Chondrocyte (in vitro differentiated cells): ENCODE measurements at regions not wholly inside any gene's neighbourhood (a gene's known extent, or its start where the extent isn't known, plus 50 kb on each side); places are given as distances from the start of the nearest gene placed in this dataset.

Experiments
- DNase-seq: peaks from one replicate; pipeline ENCODE4 v3.0.0; 2021; ENCODE audit warnings: mixed read lengths, low spot score
- H3K27ac Mint-ChIP-seq: one replicate; pipeline ENCODE4 v1.8.0; 2021; ENCODE audit warnings: mild to moderate bottlenecking, moderate library complexity, mixed read lengths; ENCODE audit not compliant: unreplicated experiment
- H3K27me3 Mint-ChIP-seq: 2 replicates; pipeline ENCODE4 v1.8.0; 2021; ENCODE audit warnings: low read depth, mixed read lengths
- H3K36me3 Mint-ChIP-seq: 2 replicates; pipeline ENCODE4 v1.8.0; 2021; ENCODE audit warnings: low read depth, mixed read lengths
- H3K4me1 Mint-ChIP-seq: 2 replicates; pipeline ENCODE4 v1.8.0; 2021; ENCODE audit warnings: low read depth, mild to moderate bottlenecking, mixed read lengths
- H3K4me3 Mint-ChIP-seq: one replicate; pipeline ENCODE4 v1.8.0; 2021; ENCODE audit warnings: mild to moderate bottlenecking, moderate library complexity, mixed read lengths; ENCODE audit not compliant: unreplicated experiment
- H3K9me3 Mint-ChIP-seq: 2 replicates; pipeline ENCODE4 v1.8.0; 2021; ENCODE audit warnings: low read depth, mixed read lengths
- CTCF ChIP-seq: fragments of 200-600 bp; sonication (generic); IDR thresholded peaks from 2 replicates; pipeline ENCODE4 v1.5.0; 2021; ENCODE audit warnings: antibody characterized with exemption, mild to moderate bottlenecking, moderate library complexity

DNA sequence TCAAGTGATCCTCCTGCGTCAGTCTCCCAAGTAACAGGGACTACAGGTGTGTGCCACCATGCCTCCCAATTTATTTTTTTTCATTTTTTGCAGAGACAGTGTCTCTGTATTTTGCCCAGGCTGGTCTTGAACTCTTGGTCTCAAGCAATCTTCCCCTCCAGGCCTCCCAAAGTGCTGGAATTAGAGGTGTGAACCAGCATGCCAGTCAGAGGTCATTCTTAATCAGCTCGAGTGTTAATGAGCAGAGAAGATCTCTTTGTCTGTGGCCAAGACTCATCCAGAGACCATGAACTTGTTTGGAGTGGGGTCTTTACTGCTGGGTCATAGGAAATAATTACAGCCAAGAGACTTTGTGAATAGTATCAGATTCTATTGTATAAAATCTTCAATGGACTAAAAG is 99.2 kb upstream of the AP1S2 start:
- no peak overlapping the region for H3K27ac Mint-ChIP-seq
- no peaks in the 10 kb centered on the region for H3K36me3 Mint-ChIP-seq
- H3K9me3 Mint-ChIP-seq, result peaks cover 3% of the 10 kb centered on the region
- no peak for DNase-seq
- H3K4me3 Mint-ChIP-seq, result no peak overlapping the region
- no peak for TF ChIP-seq CTCF
- H3K4me1 Mint-ChIP-seq, result peaks cover 13% of the 10 kb centered on the region
- H3K27me3 Mint-ChIP-seq, result no peaks in the 10 kb centered on the region

DNA sequence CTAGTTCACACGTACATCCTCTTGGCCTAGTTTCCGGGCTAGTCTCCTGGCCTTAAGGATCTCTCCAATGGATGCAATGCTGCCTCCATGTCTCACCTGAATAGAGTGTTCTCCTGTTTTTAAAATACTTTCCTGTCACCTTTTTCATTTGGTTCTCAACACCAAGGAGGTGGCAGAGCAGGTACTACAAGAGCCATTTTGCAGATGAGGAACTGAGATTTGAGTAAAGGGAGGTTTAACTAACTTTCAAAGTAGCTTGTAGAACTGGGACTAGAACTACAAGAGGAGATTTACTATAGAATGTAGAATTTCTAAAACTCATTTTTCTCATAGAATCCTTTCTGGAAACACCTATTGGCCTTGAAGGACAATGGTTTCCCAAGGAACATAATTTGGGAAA is 97.6 kb upstream of the AP1S2 start:
- TF ChIP-seq CTCF, result no peak
- Mint-ChIP-seq H3K4me3 (no peak overlapping the region), H3K9me3 (peaks cover 3% of the 10 kb centered on the region), H3K27ac (no peak overlapping the region), H3K27me3 (no peaks in the 10 kb centered on the region), H3K36me3 (no peaks in the 10 kb centered on the region), H3K4me1 (peaks cover 27% of the 10 kb centered on the region)
- no peak for DNase-seq

DNA sequence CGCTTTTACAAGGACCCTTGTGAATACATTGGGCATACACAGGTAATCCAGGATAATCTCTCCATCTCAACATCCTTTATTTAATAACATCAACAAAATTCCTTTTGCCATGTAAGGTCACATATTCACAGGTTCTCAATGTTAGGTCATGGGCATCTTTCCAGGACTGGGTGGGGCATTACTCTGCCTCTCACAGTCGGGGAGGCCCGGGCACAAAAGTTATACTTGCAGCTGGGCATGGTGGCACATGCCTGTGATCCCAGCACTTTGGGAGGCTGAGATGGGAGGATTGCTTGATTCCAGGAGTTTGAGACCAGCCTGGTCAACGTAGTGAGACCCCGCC is 93.7 kb upstream of the AP1S2 start:
- H3K36me3 Mint-ChIP-seq, result no peaks in the 10 kb centered on the region
- no peaks in the 10 kb centered on the region for H3K27me3 Mint-ChIP-seq
- peaks cover 31% of the 10 kb centered on the region for H3K4me1 Mint-ChIP-seq
- DNase-seq, result no peak
- H3K4me3 Mint-ChIP-seq, result no peak overlapping the region
- no peak for TF ChIP-seq CTCF
- no peak overlapping the region for H3K27ac Mint-ChIP-seq
- H3K9me3 Mint-ChIP-seq, result peaks cover 3% of the 10 kb centered on the region

DNA sequence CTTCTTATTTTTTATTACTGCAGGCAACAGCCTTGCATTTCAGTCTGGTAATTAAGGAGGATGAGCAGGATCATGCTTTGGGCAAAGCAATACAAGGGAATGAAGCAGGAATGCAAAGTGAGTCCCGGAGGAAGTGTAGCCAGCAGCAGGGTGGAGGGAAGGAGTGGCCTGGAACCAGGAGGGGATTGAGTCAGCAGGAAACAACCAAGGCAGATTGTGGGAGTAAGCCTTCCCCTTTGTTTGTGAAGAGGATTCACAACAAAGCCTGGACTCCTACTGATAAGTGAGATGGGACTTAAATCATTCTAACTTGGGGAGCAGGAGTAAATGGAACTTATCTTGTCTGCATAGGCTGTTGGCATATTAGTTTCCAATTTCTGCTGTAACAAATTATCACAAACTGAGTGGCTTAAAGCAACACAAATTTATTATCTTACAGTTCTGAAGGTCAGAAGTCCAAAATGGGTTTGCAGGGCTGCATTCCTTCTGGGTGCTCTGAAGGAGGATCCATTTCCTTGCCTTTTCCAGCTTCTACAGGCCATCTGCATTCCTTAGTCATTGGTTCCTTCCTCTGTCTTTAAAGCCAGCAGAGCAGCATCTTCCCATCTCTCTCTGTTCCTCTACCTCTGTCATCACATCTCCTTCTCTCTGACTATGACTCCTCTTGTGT is 93.2 kb upstream of the AP1S2 start:
- peaks cover 31% of the 10 kb centered on the region for H3K4me1 Mint-ChIP-seq
- no peaks in the 10 kb centered on the region for H3K36me3 Mint-ChIP-seq
- no peak overlapping the region for H3K4me3 Mint-ChIP-seq
- no peak for TF ChIP-seq CTCF
- H3K27me3 Mint-ChIP-seq, result no peaks in the 10 kb centered on the region
- H3K27ac Mint-ChIP-seq, result peak overlapping the region; percentile 46
- no peak for DNase-seq
- H3K9me3 Mint-ChIP-seq, result peaks cover 3% of the 10 kb centered on the region

DNA sequence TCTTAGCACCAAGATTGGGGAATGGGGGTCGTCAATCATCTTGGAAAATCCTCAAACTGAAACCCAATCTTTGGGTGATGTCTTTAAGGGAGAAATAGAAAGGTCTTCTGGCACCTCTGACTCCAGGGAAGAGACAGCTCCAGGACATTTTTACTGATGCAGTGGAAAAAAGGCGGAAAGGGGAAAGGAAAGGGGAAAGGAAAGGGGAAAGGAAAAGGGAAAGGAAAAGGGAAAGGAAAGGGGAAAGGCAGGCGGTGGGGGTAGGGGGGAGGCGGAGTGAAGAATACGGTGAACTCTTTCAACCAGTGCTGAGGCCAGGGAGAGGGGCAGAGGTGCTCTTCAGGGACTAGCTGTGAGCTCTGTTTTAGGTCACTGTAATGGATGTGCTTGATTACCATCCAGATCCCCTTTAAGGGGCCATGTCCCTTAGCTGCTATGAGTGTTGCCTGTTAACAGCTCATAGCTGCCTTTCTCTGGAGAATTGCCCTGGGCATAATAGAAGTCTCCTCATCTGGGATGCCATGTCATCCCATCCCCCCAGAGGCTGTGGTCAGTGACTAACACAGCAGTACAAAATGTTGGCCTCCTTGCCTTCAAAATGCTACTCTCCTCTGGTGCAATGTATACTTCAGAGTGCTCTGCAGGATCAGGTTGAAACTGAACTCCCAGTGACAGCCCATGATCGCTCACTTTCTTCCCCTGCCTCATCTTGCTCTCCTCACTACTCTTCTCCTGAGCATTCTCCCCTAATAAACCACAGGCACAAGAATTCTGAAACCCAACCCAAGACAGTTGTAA is 92.4 kb upstream of the AP1S2 start:
- no peak for TF ChIP-seq CTCF
- Mint-ChIP-seq H3K27me3 (no peaks in the 10 kb centered on the region), H3K36me3 (no peaks in the 10 kb centered on the region), H3K9me3 (peaks cover 3% of the 10 kb centered on the region), H3K4me1 (peaks cover 31% of the 10 kb centered on the region), H3K4me3 (no peak overlapping the region), H3K27ac (peak overlapping the region; percentile 46)
- no peak for DNase-seq
